ENCODE measurements at regions not wholly inside any gene's neighbourhood (a gene's known extent, or its start where the extent isn't known, plus 50 kb on each side); places are given as distances from the start of the nearest gene placed in this dataset.

- TF ChIP-seq CTCF (IDR thresholded peaks at IDR 0.05; ENCODE audit: low read length) (no peak), EZH2 (optimal IDR thresholded peaks at IDR 0.05; ENCODE audit: low read depth, low read length) (no peak)
Observed at GRCh38 chr22:48031589-48031988, 1269.1 kb downstream of the TBC1D22A start.

All from MM.1S (cell line).